Osteoblast (primary cell): ENCODE measurements at regions not wholly inside any gene's neighbourhood (a gene's known extent, or its start where the extent isn't known, plus 50 kb on each side); places are given as distances from the start of the nearest gene placed in this dataset.

Experiments
- DNase-seq: peaks from one replicate; pipeline ENCODE4 v3.0.0; 2011; ENCODE audit warnings: low spot score, mixed read lengths; ENCODE audit not compliant: insufficient read length; ENCODE audit errors: missing footprints
- H2AFZ ChIP-seq: 2 replicates; pipeline ENCODE4 v1.6.0; 2011; ENCODE audit warnings: mild to moderate bottlenecking, low read length
- H3K27ac ChIP-seq: 2 replicates; pipeline ENCODE4 v1.5.1; 2011; ENCODE audit warnings: mild to moderate bottlenecking, low read depth, low read length, moderate library complexity
- H3K27me3 ChIP-seq: 2 replicates; pipeline ENCODE4 v1.6.0; 2012; ENCODE audit warnings: mild to moderate bottlenecking, control low read depth, inconsistent platforms, low read length, moderate library complexity; ENCODE audit not compliant: insufficient read depth
- H3K36me3 ChIP-seq: 2 replicates; pipeline ENCODE4 v1.5.1; 2011; ENCODE audit warnings: mild to moderate bottlenecking, low read length, control low read depth, moderate library complexity; ENCODE audit not compliant: insufficient read depth
- H3K4me1 ChIP-seq: 2 replicates; pipeline ENCODE4 v1.5.1; 2011; ENCODE audit warnings: mild to moderate bottlenecking, low read length, control low read depth, moderate library complexity; ENCODE audit not compliant: insufficient read depth
- H3K4me2 ChIP-seq: 2 replicates; pipeline ENCODE4 v1.6.0; 2011; ENCODE audit warnings: mild to moderate bottlenecking, low read length; ENCODE audit not compliant: insufficient read depth
- H3K4me3 ChIP-seq: fragments of 200-600 bp; sonication (generic); 3 replicates; pipeline ENCODE4 v1.5.1; 2012; ENCODE audit warnings: mild to moderate bottlenecking, low read length, inconsistent platforms; ENCODE audit not compliant: insufficient read depth
- H3K79me2 ChIP-seq: 2 replicates; pipeline ENCODE4 v1.6.0; 2012; ENCODE audit warnings: mild to moderate bottlenecking, low read length, control low read depth, inconsistent platforms; ENCODE audit not compliant: insufficient read depth
- H3K9me3 ChIP-seq: 2 replicates; pipeline ENCODE4 v1.5.1; 2011; ENCODE audit warnings: low read depth, low read length, control low read depth
- H4K20me1 ChIP-seq: 2 replicates; pipeline ENCODE4 v1.6.0; 2012; ENCODE audit warnings: mild to moderate bottlenecking, low read length, control low read depth; ENCODE audit not compliant: insufficient read depth
- TF ChIP-seq, protein P1 (sequence below): IDR thresholded peaks from 2 replicates; pipeline ENCODE4 v1.5.1; 2011; ENCODE audit warnings: mild to moderate bottlenecking, low read depth, low read length, moderate library complexity; ENCODE audit errors: extremely low read depth

DNA sequence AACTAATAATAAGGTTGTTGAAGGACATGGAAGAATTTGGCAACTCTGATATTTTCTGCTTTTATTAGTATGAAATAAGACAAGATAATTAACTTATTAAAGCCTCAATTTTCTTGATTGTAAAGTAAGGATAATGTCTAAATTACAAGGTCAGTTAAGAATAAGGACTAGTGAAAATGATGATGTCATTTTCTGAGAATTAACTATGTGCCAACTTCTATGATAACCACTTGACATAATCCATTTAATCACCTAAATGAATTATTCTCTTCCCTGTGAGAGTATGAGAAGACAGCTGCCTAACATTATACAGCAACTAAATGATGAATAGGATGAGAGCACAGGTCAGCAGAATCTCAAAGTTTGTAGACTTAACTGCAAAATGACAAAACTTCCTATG lies 1153.4 kb upstream of the POT1 start:
- Histone ChIP-seq H3K9me3 (peaks cover 2% of the 10 kb centered on the region), H2AFZ (no peak overlapping the region), H3K36me3 (no peaks in the 10 kb centered on the region), H3K79me2 (no peaks in the 10 kb centered on the region), H3K4me2 (no peak overlapping the region), H3K4me3 (no peak overlapping the region), H3K27me3 (no peaks in the 10 kb centered on the region), H3K27ac (no peak overlapping the region), H3K4me1 (no peaks in the 10 kb centered on the region), H4K20me1 (no peaks in the 10 kb centered on the region)
- TF ChIP-seq, protein P1, sequence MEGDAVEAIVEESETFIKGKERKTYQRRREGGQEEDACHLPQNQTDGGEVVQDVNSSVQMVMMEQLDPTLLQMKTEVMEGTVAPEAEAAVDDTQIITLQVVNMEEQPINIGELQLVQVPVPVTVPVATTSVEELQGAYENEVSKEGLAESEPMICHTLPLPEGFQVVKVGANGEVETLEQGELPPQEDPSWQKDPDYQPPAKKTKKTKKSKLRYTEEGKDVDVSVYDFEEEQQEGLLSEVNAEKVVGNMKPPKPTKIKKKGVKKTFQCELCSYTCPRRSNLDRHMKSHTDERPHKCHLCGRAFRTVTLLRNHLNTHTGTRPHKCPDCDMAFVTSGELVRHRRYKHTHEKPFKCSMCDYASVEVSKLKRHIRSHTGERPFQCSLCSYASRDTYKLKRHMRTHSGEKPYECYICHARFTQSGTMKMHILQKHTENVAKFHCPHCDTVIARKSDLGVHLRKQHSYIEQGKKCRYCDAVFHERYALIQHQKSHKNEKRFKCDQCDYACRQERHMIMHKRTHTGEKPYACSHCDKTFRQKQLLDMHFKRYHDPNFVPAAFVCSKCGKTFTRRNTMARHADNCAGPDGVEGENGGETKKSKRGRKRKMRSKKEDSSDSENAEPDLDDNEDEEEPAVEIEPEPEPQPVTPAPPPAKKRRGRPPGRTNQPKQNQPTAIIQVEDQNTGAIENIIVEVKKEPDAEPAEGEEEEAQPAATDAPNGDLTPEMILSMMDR, result no peak
- DNase-seq, result no peak

DNA sequence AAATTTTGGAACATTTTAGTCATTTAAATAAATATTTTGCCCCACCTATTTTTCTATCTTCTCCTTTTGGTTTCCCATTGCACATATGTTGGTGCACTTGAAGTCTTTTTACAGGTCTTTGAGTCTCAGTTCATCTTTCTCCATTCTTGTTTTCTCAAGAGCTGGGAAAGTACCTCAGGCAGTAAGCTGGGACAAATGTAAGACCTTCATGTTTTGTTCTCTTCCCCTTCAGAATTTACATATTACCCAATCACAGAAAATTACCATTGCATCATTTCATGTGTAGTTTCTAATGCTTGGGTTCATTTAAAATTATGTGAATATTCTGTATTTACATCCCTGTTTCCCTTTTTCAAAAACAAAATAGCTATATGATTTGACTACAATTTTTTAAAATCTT lies 1150.0 kb upstream of the POT1 start:
- DNase-seq, result no peak
- no peak overlapping the region for H3K4me3 ChIP-seq
- H2AFZ ChIP-seq, result no peak overlapping the region
- TF ChIP-seq, protein P1, result no peak
- no peak overlapping the region for H3K27ac ChIP-seq
- no peaks in the 10 kb centered on the region for H3K79me2 ChIP-seq
- H4K20me1 ChIP-seq, result no peaks in the 10 kb centered on the region
- no peaks in the 10 kb centered on the region for H3K4me1 ChIP-seq
- H3K36me3 ChIP-seq, result no peaks in the 10 kb centered on the region
- H3K27me3 ChIP-seq, result no peaks in the 10 kb centered on the region
- H3K4me2 ChIP-seq, result no peak overlapping the region
- H3K9me3 ChIP-seq, result no peaks in the 10 kb centered on the region

DNA sequence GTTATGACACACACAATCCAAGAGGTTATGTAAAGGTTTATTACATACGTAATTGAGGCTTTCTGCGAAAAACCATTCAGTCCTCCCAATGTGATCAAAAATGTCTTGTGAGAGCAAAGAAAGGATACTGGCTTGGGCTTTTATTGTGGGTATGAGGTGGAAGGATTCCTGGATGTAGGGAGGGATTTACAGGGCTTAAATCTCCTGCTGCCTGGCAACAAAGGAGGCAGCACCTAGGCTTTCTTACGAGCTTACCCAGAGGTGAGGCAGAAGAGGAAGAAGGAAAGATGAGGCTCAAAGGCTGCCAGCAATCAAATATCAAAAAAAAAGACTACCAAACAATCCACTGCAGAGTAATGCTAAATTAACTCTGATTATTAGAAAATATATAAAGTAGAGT lies 1149.5 kb upstream of the POT1 start:
- DNase-seq, result no peak
- TF ChIP-seq, protein P1, result no peak
- Histone ChIP-seq H3K4me1 (no peaks in the 10 kb centered on the region), H3K9me3 (no peaks in the 10 kb centered on the region), H3K4me2 (no peak overlapping the region), H3K36me3 (no peaks in the 10 kb centered on the region), H3K27me3 (no peaks in the 10 kb centered on the region), H4K20me1 (no peaks in the 10 kb centered on the region), H3K27ac (no peak overlapping the region), H2AFZ (no peak overlapping the region), H3K79me2 (no peaks in the 10 kb centered on the region), H3K4me3 (no peak overlapping the region)

DNA sequence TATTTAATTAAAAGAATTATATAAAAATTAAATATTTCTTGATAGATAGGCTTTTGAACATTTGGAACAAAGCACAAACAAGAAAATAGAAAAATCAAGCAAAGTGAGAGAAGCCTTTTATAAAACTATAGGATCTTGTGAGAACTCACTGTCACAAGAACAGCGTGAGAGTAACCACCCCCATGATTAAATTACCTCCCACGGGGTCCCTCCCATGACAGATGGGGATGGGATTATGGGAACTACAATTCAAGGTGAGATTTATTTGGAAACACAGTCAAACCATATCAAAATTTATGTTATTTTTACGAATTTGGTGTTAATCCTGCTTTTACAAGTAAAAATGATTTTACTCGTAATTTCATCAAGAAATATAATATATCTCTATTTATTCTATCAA lies 1136.1 kb upstream of the POT1 start:
- no peak overlapping the region for H3K27ac ChIP-seq
- H3K27me3 ChIP-seq, result no peaks in the 10 kb centered on the region
- no peaks in the 10 kb centered on the region for H3K36me3 ChIP-seq
- H4K20me1 ChIP-seq, result no peaks in the 10 kb centered on the region
- no peak overlapping the region for H3K4me2 ChIP-seq
- H3K4me3 ChIP-seq, result no peak overlapping the region
- no peaks in the 10 kb centered on the region for H3K4me1 ChIP-seq
- no peaks in the 10 kb centered on the region for H3K79me2 ChIP-seq
- no peak for DNase-seq
- H3K9me3 ChIP-seq, result no peaks in the 10 kb centered on the region
- no peak overlapping the region for H2AFZ ChIP-seq
- TF ChIP-seq, protein P1, result no peak
